ENCODE measurements at regions not wholly inside any gene's neighbourhood (a gene's known extent, or its start where the extent isn't known, plus 50 kb on each side); places are given as distances from the start of the nearest gene placed in this dataset.
"Not testable (repeated sequence)": the region's sequence is repeated elsewhere in the genome, so short reads cannot be mapped to it uniquely, and the experiment has no call there.

- no peak for DNase-seq (ENCODE audit: extremely low spot score)
- TF ChIP-seq, protein P1, sequence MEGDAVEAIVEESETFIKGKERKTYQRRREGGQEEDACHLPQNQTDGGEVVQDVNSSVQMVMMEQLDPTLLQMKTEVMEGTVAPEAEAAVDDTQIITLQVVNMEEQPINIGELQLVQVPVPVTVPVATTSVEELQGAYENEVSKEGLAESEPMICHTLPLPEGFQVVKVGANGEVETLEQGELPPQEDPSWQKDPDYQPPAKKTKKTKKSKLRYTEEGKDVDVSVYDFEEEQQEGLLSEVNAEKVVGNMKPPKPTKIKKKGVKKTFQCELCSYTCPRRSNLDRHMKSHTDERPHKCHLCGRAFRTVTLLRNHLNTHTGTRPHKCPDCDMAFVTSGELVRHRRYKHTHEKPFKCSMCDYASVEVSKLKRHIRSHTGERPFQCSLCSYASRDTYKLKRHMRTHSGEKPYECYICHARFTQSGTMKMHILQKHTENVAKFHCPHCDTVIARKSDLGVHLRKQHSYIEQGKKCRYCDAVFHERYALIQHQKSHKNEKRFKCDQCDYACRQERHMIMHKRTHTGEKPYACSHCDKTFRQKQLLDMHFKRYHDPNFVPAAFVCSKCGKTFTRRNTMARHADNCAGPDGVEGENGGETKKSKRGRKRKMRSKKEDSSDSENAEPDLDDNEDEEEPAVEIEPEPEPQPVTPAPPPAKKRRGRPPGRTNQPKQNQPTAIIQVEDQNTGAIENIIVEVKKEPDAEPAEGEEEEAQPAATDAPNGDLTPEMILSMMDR (IDR thresholded peaks at IDR 0.05; ENCODE audit: control extremely low read depth, extremely low read depth, low read depth, missing control alignments), result no peak
- CTCF ChIA-PET, result no interaction called here
- POLR2A ChIA-PET, result no interaction called here
These were observed 198.6 kb upstream of the PZP start for GRCh38 chr12:9406564-9407424.

DNA sequence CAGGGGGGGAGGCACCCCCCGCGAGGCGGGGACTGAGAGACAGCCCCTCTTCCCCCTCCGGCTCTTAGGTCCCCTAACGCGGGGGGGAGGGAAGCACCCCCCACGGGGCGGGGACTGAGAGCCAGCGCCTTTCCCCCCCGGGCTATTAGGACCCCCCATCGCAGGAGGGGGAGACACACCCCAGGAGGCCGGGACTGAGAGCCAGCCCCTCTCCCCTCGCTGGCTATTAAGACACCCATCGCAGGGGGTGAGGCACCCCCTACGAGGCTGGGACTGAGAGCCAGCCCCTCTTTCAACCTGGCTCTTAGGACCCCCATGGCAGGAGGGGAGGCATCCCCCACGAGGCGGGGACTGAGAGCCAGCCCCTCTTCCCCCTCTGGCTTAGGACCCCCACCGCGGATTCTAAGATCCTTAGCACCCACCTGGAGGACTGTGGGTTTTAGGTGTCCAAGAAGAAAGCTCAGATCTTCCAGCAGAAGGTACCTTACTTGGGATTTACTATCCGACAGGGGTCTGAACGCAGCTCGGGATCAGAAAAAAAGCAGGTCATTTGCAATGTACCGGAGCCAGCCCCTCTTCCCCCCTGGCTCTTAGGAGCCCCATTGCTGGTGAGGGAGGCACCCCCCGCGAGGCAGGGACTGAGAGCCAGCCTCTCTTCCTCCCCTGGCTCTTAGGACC, 197.8 kb upstream of the PZP start:
- ChIA-PET POLR2A (no interaction called here), CTCF (no interaction called here)
- TF ChIP-seq, protein P1 (IDR thresholded peaks at IDR 0.05; ENCODE audit: control extremely low read depth, extremely low read depth, low read depth, missing control alignments), result no peak
- DNase-seq (ENCODE audit: extremely low spot score), result no peak

DNA sequence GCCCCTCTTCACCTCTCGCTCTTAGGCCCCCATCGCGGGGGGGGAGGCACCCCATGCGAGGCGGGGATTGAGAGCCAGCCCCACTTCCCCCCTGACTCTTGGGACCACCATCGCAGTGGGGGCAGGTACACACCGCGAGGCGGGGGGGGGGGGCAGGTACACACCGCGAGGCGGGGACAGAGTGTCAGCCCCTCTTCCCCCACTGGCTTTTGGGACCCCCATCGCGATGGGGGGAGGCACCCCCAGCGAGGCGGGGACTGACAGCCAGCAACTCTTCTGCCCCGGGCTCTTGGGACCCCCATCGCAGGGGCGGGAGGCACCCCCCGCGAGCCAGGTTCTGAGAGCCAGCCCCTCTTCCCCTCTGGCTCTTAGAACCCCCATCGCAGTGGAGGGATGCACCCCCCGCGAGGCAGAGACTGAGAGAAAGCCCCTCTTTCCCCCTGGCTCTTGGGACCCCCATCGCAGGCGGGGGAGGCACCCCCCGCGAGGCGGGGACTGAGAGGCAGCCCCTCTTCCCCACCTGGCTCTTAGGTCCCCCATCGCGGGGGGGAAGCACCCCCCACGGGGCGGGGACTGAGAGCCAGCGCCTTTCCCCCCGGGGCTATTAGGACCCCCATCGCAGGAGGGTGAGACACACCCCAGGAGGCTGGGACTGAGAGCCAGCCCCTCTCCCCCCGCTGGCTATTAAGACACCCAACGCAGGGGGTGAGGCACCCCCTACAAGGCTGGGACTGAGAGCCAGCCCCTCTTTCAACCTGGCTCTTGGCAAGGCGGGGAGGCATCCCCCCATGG, 196.5 kb upstream of the PZP start:
- TF ChIP-seq, protein P1 (IDR thresholded peaks at IDR 0.05; ENCODE audit: control extremely low read depth, extremely low read depth, low read depth, missing control alignments), result no peak
- peak; percentile 16 for DNase-seq (ENCODE audit: extremely low spot score)
- POLR2A ChIA-PET, result no interaction called here
- CTCF ChIA-PET, result no interaction called here

DNA sequence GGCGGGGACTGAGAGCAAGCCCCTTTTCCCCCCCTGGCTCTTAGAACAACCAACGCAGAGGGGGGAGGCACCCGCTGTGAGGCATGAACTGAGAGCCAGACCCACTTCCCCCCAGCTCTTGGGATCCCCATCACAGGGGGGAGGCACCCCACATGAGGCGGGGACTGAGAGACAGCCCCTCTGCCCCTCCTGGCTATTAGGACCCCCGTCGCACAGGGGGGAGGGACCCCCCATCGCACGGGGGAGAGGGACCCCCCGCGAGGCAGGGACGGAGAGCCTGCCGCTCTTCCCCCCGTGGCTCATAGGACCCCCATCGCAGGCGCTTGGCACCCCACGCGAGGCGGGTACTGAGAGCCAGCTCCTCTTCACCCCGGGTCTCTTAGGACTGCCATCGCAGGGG, 195.8 kb upstream of the PZP start:
- ChIA-PET POLR2A (no interaction called here), CTCF (no interaction called here)
- DNase-seq (ENCODE audit: extremely low spot score), result no peak
- TF ChIP-seq, protein P1 (IDR thresholded peaks at IDR 0.05; ENCODE audit: control extremely low read depth, extremely low read depth, low read depth, missing control alignments), result no peak

DNA sequence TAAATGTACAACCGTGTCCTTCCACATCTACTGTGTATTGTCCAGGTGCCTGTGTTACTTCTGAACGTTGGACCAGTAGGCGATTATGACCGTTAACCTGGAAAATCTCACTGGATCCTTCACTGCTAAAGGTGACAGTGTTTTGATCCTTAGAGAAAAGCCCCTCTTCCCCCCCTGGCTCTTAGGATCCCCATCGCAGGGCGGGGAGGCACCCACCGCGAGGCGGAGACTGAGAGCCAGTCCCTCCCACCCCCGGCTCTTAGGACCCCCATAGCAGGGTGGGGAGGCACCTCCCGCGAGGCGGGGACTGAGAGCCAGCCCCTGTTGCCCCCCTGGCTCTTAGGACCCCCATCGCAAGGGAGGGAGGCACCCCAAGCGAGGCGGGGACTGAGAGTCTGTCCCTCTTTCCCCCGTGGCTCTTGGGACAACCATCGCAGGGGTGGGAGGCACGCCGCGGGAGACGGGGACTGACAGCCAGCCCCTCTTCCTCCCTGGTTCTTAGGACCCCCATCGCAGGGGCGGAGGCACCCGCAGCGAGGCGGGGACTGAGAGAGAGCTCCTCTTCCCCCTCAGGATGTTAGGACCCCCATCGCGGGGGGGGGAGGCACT, 194.3 kb upstream of the PZP start:
- POLR2A ChIA-PET; DNase-seq (ENCODE audit: extremely low spot score); CTCF ChIA-PET: not testable (repeated sequence)

DNA sequence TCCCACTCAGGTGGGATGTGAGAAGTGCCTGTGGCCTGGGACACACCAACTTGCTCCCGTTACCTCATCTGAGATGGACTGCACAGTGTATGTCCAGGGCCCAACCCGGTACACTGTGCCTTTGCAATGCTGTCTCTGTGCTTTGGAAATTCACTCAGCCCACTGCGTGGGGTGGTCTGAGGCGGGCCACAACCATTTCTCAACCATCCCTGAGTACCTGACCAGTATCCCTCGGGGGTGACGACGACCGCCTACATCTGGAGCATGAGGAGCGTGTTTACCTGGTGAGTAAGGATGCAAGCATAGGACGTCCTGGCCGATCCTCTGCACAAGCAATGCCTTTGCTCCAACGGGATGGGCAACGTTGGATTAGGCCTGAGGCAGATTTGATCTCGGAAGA, 188.2 kb upstream of the PZP start:
- POLR2A ChIA-PET; DNase-seq (ENCODE audit: extremely low spot score); CTCF ChIA-PET: not testable (repeated sequence)

- CTCF ChIA-PET; DNase-seq (ENCODE audit: extremely low spot score); POLR2A ChIA-PET: not testable (repeated sequence)
These were observed 187.0 kb upstream of the PZP start for GRCh38 chr12:9395220-9395619.

- TF ChIP-seq, protein P1 (IDR thresholded peaks at IDR 0.05; ENCODE audit: control extremely low read depth, extremely low read depth, low read depth, missing control alignments), result no peak
- CTCF ChIA-PET, result interaction anchor here (4.4 kb wide), 1 partner anchor 15 kb away, joined by 14 read pairs; no protein-coding TSS in a partner anchor
- DNase-seq (ENCODE audit: extremely low spot score), result no peak
- POLR2A ChIA-PET, result no interaction called here
These were observed 184.6 kb upstream of the PZP start for GRCh38 chr12:9392842-9393241.

Data from GM10248 (cell line).